Neural cell (in vitro differentiated cells): ENCODE measurements at regions not wholly inside any gene's neighbourhood (a gene's known extent, or its start where the extent isn't known, plus 50 kb on each side); places are given as distances from the start of the nearest gene placed in this dataset.
"Not testable (repeated sequence)": the region's sequence is repeated elsewhere in the genome, so short reads cannot be mapped to it uniquely, and the experiment has no call there.

Source experiments
- H2AFZ ChIP-seq: fragments of 200-600, 300-800 bp; sonication (generic), shearing (Covaris generic); 2 replicates; pipeline ENCODE4 v1.6.0; 2014; ENCODE audit warnings: low read depth, mild to moderate bottlenecking, antibody characterized with exemption, low read length, moderate library complexity
- H3F3A ChIP-seq: fragments of 200-600 bp; shearing (Covaris generic); 2 replicates; pipeline ENCODE4 v1.6.1; 2016; ENCODE audit warnings: mild to moderate bottlenecking, moderate library complexity, mixed read lengths, antibody characterized with exemption, low read length; ENCODE audit not compliant: insufficient read depth, poor library complexity, severe bottlenecking
- H3K27ac ChIP-seq: fragments of 200-600, 300-800 bp; sonication (generic), shearing (Covaris generic); 2 replicates; pipeline ENCODE4 v1.5.1; 2014; ENCODE audit warnings: mild to moderate bottlenecking, low read length, moderate library complexity
- H3K27me3 ChIP-seq: fragments of 300-800, 200-600 bp; sonication (generic), shearing (Covaris generic); 2 replicates; pipeline ENCODE4 v1.6.0; 2014; ENCODE audit warnings: mild to moderate bottlenecking, low read depth, low read length, moderate library complexity; ENCODE audit not compliant: insufficient read depth
- H3K36me3 ChIP-seq: fragments of 300-800, 200-600 bp; sonication (generic), shearing (Covaris generic); 2 replicates; pipeline ENCODE4 v1.5.1; 2014; ENCODE audit warnings: mild to moderate bottlenecking, antibody characterized with exemption, low read length, moderate library complexity; ENCODE audit not compliant: insufficient read depth
- H3K4me2 ChIP-seq: fragments of 300-800, 200-600 bp; sonication (generic), shearing (Covaris generic); 2 replicates; pipeline ENCODE4 v1.6.0; 2014; ENCODE audit warnings: mild to moderate bottlenecking, low read length
- H3K4me3 ChIP-seq: fragments of 300-800, 200-600 bp; sonication (generic), shearing (Covaris generic); 2 replicates; pipeline ENCODE4 v1.5.1; 2014; ENCODE audit warnings: mild to moderate bottlenecking, low read length, moderate library complexity
- H3K79me2 ChIP-seq: fragments of 200-600 bp; shearing (Covaris generic); replicated peaks from 2 replicates; pipeline ENCODE4 v1.6.0; 2014; ENCODE audit warnings: mild to moderate bottlenecking, low read length, moderate library complexity; ENCODE audit not compliant: insufficient read depth
- H3K9ac ChIP-seq: fragments of 300-800, 200-600 bp; sonication (generic), shearing (Covaris generic); 2 replicates; pipeline ENCODE4 v1.6.1; 2016; ENCODE audit warnings: mild to moderate bottlenecking, low read length, mixed read lengths
- H3K9me2 ChIP-seq: fragments of 200-600 bp; shearing (Covaris generic); 2 replicates; pipeline ENCODE4 v1.6.1; 2016; ENCODE audit warnings: mild to moderate bottlenecking, low read length, mixed read lengths; ENCODE audit not compliant: insufficient read depth
- H3K9me3 ChIP-seq: fragments of 200-600, 300-800 bp; sonication (generic), shearing (Covaris generic); 2 replicates; pipeline ENCODE4 v1.6.1; 2016; ENCODE audit warnings: mild to moderate bottlenecking, mixed run types, low read length, moderate library complexity, mixed read lengths
- H4K20me1 ChIP-seq: fragments of 200-600 bp; shearing (Covaris generic); 2 replicates; pipeline ENCODE4 v1.6.1; 2016; ENCODE audit warnings: mild to moderate bottlenecking, mixed run types; ENCODE audit not compliant: insufficient read depth
- CTCF ChIP-seq: fragments of 450-650 bp; IDR thresholded peaks from 2 replicates; pipeline ENCODE4 v1.5.1; 2014; ENCODE audit warnings: antibody characterized with exemption, mild to moderate bottlenecking, moderate library complexity; ENCODE audit not compliant: poor library complexity, severe bottlenecking
- EP300 ChIP-seq: fragments of 450-650 bp; conservative IDR thresholded peaks from 2 replicates; pipeline ENCODE4 v1.6.1; 2014; ENCODE audit warnings: antibody characterized with exemption, mild to moderate bottlenecking, moderate library complexity; ENCODE audit not compliant: poor library complexity, severe bottlenecking
- EZH2 ChIP-seq: fragments of 200-600, 300-800 bp; shearing (Covaris generic), sonication (generic); IDR thresholded peaks from 2 replicates; pipeline ENCODE4 v1.6.1; 2014; ENCODE audit warnings: antibody characterized with exemption, low read length, borderline replicate concordance, mild to moderate bottlenecking; ENCODE audit not compliant: insufficient read depth, poor library complexity, severe bottlenecking
- MXI1 ChIP-seq: fragments of 450-650 bp; conservative IDR thresholded peaks from 2 replicates; pipeline ENCODE4 v1.6.1; 2014; ENCODE audit warnings: antibody characterized with exemption, mild to moderate bottlenecking; ENCODE audit not compliant: poor library complexity, severe bottlenecking
- POLR2AphosphoS5 ChIP-seq: IDR thresholded peaks from 2 replicates; pipeline ENCODE4 v1.6.1; 2012
- RAD21 ChIP-seq: fragments of 450-650 bp; conservative IDR thresholded peaks from 2 replicates; pipeline ENCODE4 v1.6.1; 2014; ENCODE audit warnings: antibody characterized with exemption, mild to moderate bottlenecking, moderate library complexity
- SMC3 ChIP-seq: fragments of 450-650 bp; conservative IDR thresholded peaks from 2 replicates; pipeline ENCODE4 v1.6.1; 2014; ENCODE audit warnings: antibody characterized with exemption, mild to moderate bottlenecking, moderate library complexity; ENCODE audit not compliant: poor library complexity

- TF ChIP-seq CTCF (peak; percentile 87), EZH2 (no peak), EP300 (no peak), SMC3 (peak; percentile 75), MXI1 (no peak), RAD21 (peak; percentile 68)
- Histone ChIP-seq H3K36me3 (no peaks in the 10 kb centered on the region), H3F3A (no peaks in the 10 kb centered on the region), H3K9me3 (no peaks in the 10 kb centered on the region), H3K27me3 (peaks cover 5% of the 10 kb centered on the region), H3K27ac (no peak overlapping the region), H3K9ac (peak overlapping the region; percentile 5), H3K9me2 (no peaks in the 10 kb centered on the region), H2AFZ (no peak overlapping the region), H3K79me2 (no peaks in the 10 kb centered on the region), H3K4me2 (no peak overlapping the region), H4K20me1 (no peaks in the 10 kb centered on the region), H3K4me3 (peak overlapping the region; percentile 59)
Observed at GRCh38 chr2:131673400-131674173, 145.9 kb downstream of the CCDC74A start.

GRCh38 chr2:131674174-131674507 lies 146.5 kb downstream of the CCDC74A start:
- no peak overlapping the region for H3K27ac ChIP-seq
- no peaks in the 10 kb centered on the region for H3K9me3 ChIP-seq
- H3K79me2 ChIP-seq = no peaks in the 10 kb centered on the region
- peak overlapping the region; percentile 59 for H3K4me3 ChIP-seq
- no peak overlapping the region for H3K4me2 ChIP-seq
- H4K20me1 ChIP-seq = no peaks in the 10 kb centered on the region
- H2AFZ ChIP-seq = no peak overlapping the region
- H3K9ac ChIP-seq = no peak overlapping the region
- peaks cover 5% of the 10 kb centered on the region for H3K27me3 ChIP-seq
- no peaks in the 10 kb centered on the region for H3F3A ChIP-seq
- no peaks in the 10 kb centered on the region for H3K9me2 ChIP-seq
- no peaks in the 10 kb centered on the region for H3K36me3 ChIP-seq
- TF ChIP-seq SMC3 (peak; percentile 24), POLR2AphosphoS5 (no peak), CTCF (peak; percentile 9), RAD21 (peak; percentile 3)

- not testable (repeated sequence) for H3F3A ChIP-seq
Observed at GRCh38 chr2:131681611-131682121, 154.0 kb downstream of the CCDC74A start.

More at GRCh38 chr2:131681611-131682121, 154.0 kb downstream of the CCDC74A start:
- H3K9me3 ChIP-seq, H3K27me3 ChIP-seq, H3K36me3 ChIP-seq, H3K79me2 ChIP-seq, H3K9me2 ChIP-seq, H4K20me1 ChIP-seq: not testable (repeated sequence)
- Histone ChIP-seq H3K4me3 (peak overlapping the region; percentile 88), H3K27ac (peak overlapping the region; percentile 31), H2AFZ (peak overlapping the region; percentile 69), H3K9ac (peak overlapping the region; percentile 68), H3K4me2 (peak overlapping the region; percentile 68)
